Prostate gland (tissue), 2 donors: ENCODE measurements at regions not wholly inside any gene's neighbourhood (a gene's known extent, or its start where the extent isn't known, plus 50 kb on each side); places are given as distances from the start of the nearest gene placed in this dataset.

Experiments
- DNase-seq: peaks from one replicate; pipeline ENCODE4 v3.0.0-alpha.2; 2019; ENCODE audit warnings: low spot score
- H3K27ac ChIP-seq, 2 donors: fragments of 200-600 bp; sonication (generic); 2 replicates each; pipeline ENCODE4 v1.5.1; 2017 to 2019
- H3K27me3 ChIP-seq: fragments of 200-600 bp; sonication (generic); replicated peaks from 2 replicates; pipeline ENCODE4 v1.5.1; 2019; ENCODE audit not compliant: insufficient read depth
- H3K36me3 ChIP-seq, 2 donors: fragments of 200-600 bp; sonication (generic); 1 replicate in 1 of 2; 2 replicates in 1 of 2; pipeline versions ENCODE4 v1.5.1 to v1.8.1; 2017 to 2019
- H3K4me1 ChIP-seq: fragments of 200-600 bp; sonication (generic); replicated peaks from 2 replicates; pipeline ENCODE4 v1.5.1; 2019
- H3K4me3 ChIP-seq, 2 donors: fragments of 200-600 bp; sonication (generic); 2 replicates each; pipeline ENCODE4 v1.5.1; 2017 to 2019
- H3K9me3 ChIP-seq: fragments of 200-600 bp; sonication (generic); 2 replicates; pipeline ENCODE4 v1.5.1; 2017
- POLR2A ChIP-seq: fragments of 450-650 bp; IDR thresholded peaks from one replicate; pipeline ENCODE4 v1.6.1; 2016; ENCODE audit warnings: antibody characterized with exemption, mild to moderate bottlenecking
- POLR2AphosphoS5 ChIP-seq: sonication (generic); formaldehyde crosslinking; IDR thresholded peaks from one replicate; pipeline ENCODE4 v1.6.1; 2017; ENCODE audit warnings: antibody characterized with exemption
- WGBS: methylation state at CpG from one replicate; pipeline ENCODE4 v1.1.5; 2018; 5-methylcytosine and 5-hydroxymethylcytosine counted together
- intact Hi-C: fragments of 100-400 bp; cut with DNase I; formaldehyde crosslinking; loops from one replicate; pipeline ENCODE4 v1.14.2; 2022
- TF ChIP-seq, protein P1 (sequence below), 4 experiments: fragments of 200-600 bp in 2 of 4; fragments of 450-650 bp in 2 of 4; sonication (generic) in 2 of 4; IDR thresholded peaks; 1 replicate in 3 of 4; 2 replicates in 1 of 4; pipeline ENCODE4 v1.5.1; 2016 to 2019; ENCODE audit warnings: antibody characterized with exemption in 4 of 4, mild to moderate bottlenecking in 2 of 4, moderate library complexity in 2 of 4

DNA sequence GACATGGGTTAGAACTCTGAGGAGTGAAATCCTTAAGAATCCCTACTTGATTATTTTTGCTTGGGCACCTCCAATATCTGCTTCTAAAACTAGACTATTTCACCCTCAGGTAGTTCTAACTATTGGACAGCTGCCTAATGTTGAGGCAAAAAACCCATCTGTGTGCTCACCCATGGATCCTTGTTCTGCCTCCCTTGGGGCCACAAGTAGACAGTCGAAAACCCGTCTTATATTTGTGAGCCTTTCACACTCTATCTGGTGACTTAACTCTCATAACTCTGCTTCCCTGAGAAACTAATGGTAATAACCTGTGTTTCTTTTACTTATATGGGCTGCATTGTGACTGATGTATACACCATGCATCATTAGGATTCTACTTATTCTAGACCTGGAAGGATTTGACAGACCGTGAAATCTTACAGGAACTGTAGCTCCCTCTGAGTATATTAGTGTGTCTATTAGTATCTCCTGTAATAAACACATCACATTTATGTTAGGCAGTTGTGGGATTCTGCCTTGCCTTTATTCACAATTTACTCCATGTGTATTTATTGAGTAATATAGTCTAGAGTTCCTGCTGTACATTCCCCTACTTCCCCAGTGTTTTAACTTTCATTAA, 94.6 kb upstream of the SGCD start:
- H3K27ac ChIP-seq = no peak overlapping the region
- H3K27me3 ChIP-seq = no peaks in the 10 kb centered on the region
- H3K4me1 ChIP-seq = no peaks in the 10 kb centered on the region
- intact Hi-C loops = no loop called here
- H3K36me3 ChIP-seq = no peaks in the 10 kb centered on the region
- TF ChIP-seq POLR2A = no peak
- TF ChIP-seq, protein P1, sequence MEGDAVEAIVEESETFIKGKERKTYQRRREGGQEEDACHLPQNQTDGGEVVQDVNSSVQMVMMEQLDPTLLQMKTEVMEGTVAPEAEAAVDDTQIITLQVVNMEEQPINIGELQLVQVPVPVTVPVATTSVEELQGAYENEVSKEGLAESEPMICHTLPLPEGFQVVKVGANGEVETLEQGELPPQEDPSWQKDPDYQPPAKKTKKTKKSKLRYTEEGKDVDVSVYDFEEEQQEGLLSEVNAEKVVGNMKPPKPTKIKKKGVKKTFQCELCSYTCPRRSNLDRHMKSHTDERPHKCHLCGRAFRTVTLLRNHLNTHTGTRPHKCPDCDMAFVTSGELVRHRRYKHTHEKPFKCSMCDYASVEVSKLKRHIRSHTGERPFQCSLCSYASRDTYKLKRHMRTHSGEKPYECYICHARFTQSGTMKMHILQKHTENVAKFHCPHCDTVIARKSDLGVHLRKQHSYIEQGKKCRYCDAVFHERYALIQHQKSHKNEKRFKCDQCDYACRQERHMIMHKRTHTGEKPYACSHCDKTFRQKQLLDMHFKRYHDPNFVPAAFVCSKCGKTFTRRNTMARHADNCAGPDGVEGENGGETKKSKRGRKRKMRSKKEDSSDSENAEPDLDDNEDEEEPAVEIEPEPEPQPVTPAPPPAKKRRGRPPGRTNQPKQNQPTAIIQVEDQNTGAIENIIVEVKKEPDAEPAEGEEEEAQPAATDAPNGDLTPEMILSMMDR (IDR thresholded peaks at IDR 0.05) = no peak
- TF ChIP-seq POLR2AphosphoS5 = no peak
- H3K9me3 ChIP-seq = no peaks in the 10 kb centered on the region
- no peak overlapping the region for H3K4me3 ChIP-seq
- DNase-seq = no peak
- 91% methylated on average over 3 of the region's 3 CpGs for WGBS

DNA sequence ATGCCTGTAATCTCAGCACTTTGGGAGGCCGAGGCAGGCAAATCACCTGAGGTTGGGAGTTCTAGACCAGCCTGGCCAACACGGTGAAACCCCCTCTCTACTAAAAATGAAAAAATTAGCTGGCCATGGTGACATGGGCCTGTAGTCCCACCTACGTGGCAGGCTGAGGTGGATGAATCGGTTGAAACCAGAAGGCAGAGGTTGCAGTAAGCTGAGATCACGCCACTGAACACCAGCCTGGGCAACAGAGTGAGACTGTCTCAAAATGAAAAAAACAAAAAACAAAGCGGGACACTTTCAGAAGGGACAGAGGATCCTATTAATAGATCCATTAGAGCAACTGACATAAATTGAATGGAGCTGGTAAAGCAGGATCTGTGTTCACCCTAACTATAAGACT, 89.6 kb upstream of the SGCD start:
- TF ChIP-seq, protein P1 (IDR thresholded peaks at IDR 0.05) = no peak
- TF ChIP-seq POLR2A = no peak
- TF ChIP-seq POLR2AphosphoS5 = no peak
- H3K9me3 ChIP-seq = no peaks in the 10 kb centered on the region
- intact Hi-C loops = no loop called here
- H3K36me3 ChIP-seq = no peaks in the 10 kb centered on the region
- no peaks in the 10 kb centered on the region for H3K27me3 ChIP-seq
- H3K4me1 ChIP-seq = no peaks in the 10 kb centered on the region
- WGBS = 84% methylated on average over 6 of the region's 6 CpGs
- H3K27ac ChIP-seq = no peak overlapping the region
- no peak for DNase-seq
- no peak overlapping the region for H3K4me3 ChIP-seq

DNA sequence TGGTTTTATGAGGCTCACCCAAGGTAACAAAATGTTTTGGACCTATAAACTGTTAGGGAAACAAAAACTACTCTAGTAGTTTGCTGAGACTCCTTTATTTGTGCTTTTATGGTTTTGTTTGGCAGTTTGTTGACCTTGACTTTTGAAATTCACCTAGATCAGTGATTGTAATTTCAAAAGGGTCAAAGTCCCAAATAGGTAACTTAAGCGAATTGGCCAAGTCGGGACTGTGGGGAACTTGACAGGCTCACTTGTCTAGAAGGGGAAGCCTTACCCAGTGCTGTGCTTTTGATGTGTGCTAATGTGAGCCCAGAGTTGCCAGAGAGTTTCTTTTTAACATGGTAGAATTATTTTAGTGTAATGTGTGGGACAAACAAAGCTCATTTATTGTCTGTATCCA, 87.2 kb upstream of the SGCD start:
- no peak for TF ChIP-seq POLR2AphosphoS5
- H3K27me3 ChIP-seq = no peaks in the 10 kb centered on the region
- H3K36me3 ChIP-seq = no peaks in the 10 kb centered on the region
- DNase-seq = no peak
- no peaks in the 10 kb centered on the region for H3K9me3 ChIP-seq
- no peak overlapping the region for H3K4me3 ChIP-seq
- intact Hi-C loops = no loop called here
- H3K4me1 ChIP-seq = no peaks in the 10 kb centered on the region
- H3K27ac ChIP-seq = no peak overlapping the region
- 38% methylated on average over 2 of the region's 2 CpGs for WGBS

DNA sequence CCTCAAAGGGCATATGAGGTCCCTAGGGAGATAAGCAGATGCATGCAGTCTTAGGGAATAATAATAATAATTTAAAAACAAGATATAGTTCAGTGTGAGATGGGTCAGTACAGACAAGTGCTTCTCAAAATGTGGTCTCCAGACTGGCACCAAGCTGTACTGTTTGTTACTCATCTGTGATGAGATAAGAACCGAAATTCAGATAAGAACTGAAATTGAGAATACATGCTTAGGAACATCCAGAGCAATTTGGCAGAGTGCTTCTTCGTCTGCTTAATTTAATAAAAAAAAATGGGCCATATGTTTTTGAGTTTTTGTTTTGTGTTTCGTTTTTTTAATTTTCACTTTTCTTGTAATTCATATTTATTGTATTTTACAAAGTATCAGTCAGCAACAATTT, 86.5 kb upstream of the SGCD start:
- no peak overlapping the region for H3K27ac ChIP-seq
- no peak overlapping the region for H3K4me3 ChIP-seq
- intact Hi-C loops = no loop called here
- H3K9me3 ChIP-seq = no peaks in the 10 kb centered on the region
- no peak for DNase-seq
- H3K4me1 ChIP-seq = no peaks in the 10 kb centered on the region
- H3K36me3 ChIP-seq = no peaks in the 10 kb centered on the region
- WGBS = 65% methylated on average over 3 of the region's 3 CpGs
- TF ChIP-seq, protein P1 (IDR thresholded peaks at IDR 0.05) = no peak
- no peak for TF ChIP-seq POLR2A
- TF ChIP-seq POLR2AphosphoS5 = no peak
- H3K27me3 ChIP-seq = no peaks in the 10 kb centered on the region

DNA sequence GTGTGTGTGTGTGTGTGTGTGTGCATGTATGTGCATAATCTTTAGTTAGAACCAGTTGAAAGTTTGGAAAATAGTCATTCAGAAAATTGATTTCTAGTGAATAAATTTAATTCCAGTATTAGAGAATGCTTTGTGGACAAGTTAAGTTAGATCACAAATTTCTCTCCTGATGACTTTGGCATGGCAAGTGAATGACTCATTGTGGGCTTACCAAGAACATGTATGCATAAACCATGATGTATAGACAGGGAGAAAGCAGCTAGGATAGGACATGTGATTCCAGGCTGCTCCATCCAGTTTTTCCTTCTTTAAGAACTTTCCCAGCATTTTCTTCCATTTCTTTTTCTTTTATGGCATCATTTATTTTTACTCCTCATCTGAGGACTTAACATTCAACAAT, 85.7 kb upstream of the SGCD start:
- intact Hi-C loops = no loop called here
- no peak for DNase-seq
- H3K36me3 ChIP-seq = no peaks in the 10 kb centered on the region
- no peaks in the 10 kb centered on the region for H3K9me3 ChIP-seq
- H3K4me1 ChIP-seq = no peaks in the 10 kb centered on the region
- no peak overlapping the region for H3K27ac ChIP-seq
- no peak overlapping the region for H3K4me3 ChIP-seq
- H3K27me3 ChIP-seq = no peaks in the 10 kb centered on the region
- TF ChIP-seq POLR2AphosphoS5 (no peak), POLR2A (no peak)
- TF ChIP-seq, protein P1 (IDR thresholded peaks at IDR 0.05) = no peak
